Astrocyte of the cerebellum (primary cell): ENCODE measurements at regions not wholly inside any gene's neighbourhood (a gene's known extent, or its start where the extent isn't known, plus 50 kb on each side); places are given as distances from the start of the nearest gene placed in this dataset.

Experiments
- DNase-seq: peaks from one replicate; pipeline ENCODE4 v3.0.0-alpha.2; 2011; ENCODE audit warnings: low read depth
- H3K4me3 ChIP-seq: 2 replicates; pipeline ENCODE4 v1.5.1; 2011; ENCODE audit warnings: mild to moderate bottlenecking, low read depth, low read length, moderate library complexity
- in situ Hi-C: cut with HindIII; loops from 2 replicates; pipeline ENCODE4 v1.10.0; 2017; ENCODE audit warnings: low sequenced_read_pairs
- TF ChIP-seq, protein P1 (sequence below): IDR thresholded peaks from 2 replicates; pipeline ENCODE4 v1.5.1; 2012; ENCODE audit warnings: low read length, low read depth, moderate library complexity, mild to moderate bottlenecking; ENCODE audit errors: missing control alignments

- in situ Hi-C loops: no loop called here
- no peak for DNase-seq
- TF ChIP-seq, protein P1, sequence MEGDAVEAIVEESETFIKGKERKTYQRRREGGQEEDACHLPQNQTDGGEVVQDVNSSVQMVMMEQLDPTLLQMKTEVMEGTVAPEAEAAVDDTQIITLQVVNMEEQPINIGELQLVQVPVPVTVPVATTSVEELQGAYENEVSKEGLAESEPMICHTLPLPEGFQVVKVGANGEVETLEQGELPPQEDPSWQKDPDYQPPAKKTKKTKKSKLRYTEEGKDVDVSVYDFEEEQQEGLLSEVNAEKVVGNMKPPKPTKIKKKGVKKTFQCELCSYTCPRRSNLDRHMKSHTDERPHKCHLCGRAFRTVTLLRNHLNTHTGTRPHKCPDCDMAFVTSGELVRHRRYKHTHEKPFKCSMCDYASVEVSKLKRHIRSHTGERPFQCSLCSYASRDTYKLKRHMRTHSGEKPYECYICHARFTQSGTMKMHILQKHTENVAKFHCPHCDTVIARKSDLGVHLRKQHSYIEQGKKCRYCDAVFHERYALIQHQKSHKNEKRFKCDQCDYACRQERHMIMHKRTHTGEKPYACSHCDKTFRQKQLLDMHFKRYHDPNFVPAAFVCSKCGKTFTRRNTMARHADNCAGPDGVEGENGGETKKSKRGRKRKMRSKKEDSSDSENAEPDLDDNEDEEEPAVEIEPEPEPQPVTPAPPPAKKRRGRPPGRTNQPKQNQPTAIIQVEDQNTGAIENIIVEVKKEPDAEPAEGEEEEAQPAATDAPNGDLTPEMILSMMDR: no peak
- H3K4me3 ChIP-seq: no peak overlapping the region
Measured at GRCh38 chr1:4059270-4059669, 159.2 kb upstream of the C1orf174 start.

- in situ Hi-C loops: no loop called here
- TF ChIP-seq, protein P1: no peak
- H3K4me3 ChIP-seq: no peak overlapping the region
- DNase-seq: no peak
Measured at GRCh38 chr1:4060850-4061249, 160.8 kb upstream of the C1orf174 start.

DNA sequence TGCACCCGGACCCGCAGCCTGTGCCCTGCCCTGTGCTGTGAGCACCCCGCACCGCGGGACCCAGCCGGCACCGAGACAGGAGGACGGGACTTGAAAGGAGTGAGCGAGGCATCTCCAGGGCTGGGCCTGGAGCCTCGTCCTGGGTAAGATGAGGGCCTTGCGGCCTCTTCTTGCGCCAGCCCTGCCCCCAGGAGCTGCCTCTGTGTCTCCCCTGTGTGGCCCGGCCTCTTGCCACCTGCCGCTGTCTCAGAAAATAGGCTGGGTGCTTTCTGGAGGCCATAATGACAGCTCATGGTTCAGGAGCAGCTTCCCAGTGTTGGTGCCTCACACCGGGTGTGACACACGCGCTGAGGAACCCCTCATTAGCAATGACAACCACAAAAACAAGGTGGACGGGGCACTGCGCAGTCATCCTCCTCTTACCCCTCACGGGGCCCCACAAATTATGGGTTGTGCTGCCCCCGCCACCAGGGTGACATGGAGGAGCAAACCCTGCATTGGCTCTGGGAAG, 161.5 kb upstream of the C1orf174 start:
- no peak for DNase-seq
- no peak overlapping the region for H3K4me3 ChIP-seq
- in situ Hi-C loops: no loop called here
- TF ChIP-seq, protein P1: no peak

DNA sequence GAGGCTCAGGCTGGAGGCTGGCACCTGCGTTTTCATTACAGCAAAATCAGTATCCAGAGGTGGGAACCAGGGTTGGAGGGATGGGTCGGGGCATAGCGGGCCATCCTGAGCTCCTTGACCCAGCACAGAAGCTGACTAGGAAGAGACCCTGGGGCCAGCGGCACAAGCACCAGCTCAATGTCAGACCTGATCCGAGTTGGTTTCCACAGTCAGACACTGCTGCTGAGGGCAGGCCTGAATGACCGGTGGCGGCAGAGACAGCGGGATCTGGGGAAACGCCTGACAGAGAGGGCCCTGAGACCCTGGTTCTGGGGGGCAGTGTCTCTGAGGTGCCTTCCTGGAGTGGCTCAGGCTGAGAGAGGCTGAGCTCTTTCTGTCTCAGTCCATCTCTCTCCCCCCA, 162.0 kb upstream of the C1orf174 start:
- no peak for DNase-seq
- H3K4me3 ChIP-seq: no peak overlapping the region
- TF ChIP-seq, protein P1: no peak
- in situ Hi-C loops: no loop called here

DNA sequence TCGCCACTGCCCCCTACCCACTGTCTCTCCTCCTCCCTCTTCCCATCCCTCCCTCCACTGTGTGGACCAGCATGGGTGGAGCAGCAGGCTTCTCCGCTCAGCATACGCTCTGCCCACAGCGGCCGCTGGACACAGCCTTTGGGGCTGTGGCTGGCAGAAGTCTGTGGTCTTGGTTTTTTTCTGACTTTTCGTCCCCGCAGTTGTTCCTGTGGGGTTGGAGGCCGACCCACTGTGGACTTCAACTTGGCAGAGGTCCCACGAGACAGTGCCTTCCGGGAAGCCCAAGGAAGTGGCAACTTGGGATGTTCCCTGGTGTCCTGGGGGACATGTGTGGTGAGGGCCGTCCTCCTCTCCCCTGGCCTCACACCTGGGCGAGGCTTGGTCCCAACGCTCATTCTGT, 162.5 kb upstream of the C1orf174 start:
- in situ Hi-C loops: no loop called here
- DNase-seq: no peak
- TF ChIP-seq, protein P1: no peak
- no peak overlapping the region for H3K4me3 ChIP-seq

- TF ChIP-seq, protein P1: no peak
- in situ Hi-C loops: no loop called here
- H3K4me3 ChIP-seq: no peak overlapping the region
- no peak for DNase-seq
Measured at GRCh38 chr1:4062992-4063391, 162.9 kb upstream of the C1orf174 start.

DNA sequence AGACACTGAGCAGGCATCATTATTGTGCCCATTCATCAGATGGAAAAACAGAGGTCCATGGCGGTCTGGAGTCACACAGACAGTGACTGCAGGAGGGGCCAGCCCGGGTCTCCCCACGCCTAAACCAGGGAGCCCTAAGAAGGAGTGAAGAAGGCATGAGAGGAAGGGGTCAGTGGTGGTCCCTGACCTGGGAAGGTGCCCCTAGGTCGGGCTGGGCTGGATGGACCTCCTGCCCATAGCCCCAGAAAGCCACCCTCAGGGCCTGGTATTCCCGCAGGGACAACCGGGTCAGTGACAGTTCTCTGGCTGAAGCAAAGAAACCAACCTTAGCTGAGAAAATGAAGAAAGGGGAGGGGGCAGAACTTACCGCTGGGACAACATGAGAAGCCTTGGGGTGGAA, 163.4 kb upstream of the C1orf174 start:
- DNase-seq: no peak
- in situ Hi-C loops: no loop called here
- no peak overlapping the region for H3K4me3 ChIP-seq
- TF ChIP-seq, protein P1: no peak
